A673 (cell line): ENCODE measurements at regions not wholly inside any gene's neighbourhood (a gene's known extent, or its start where the extent isn't known, plus 50 kb on each side); places are given as distances from the start of the nearest gene placed in this dataset.

ENCODE experiments used
- BruUV-seq: library from RNA; stranded (reverse); fragments of 400-500 nt; replicated peaks from 2 replicates; lab custom pipeline; 2021; lab: Mats Ljungman, UMichigan
- CTCF ChIA-PET: fragments of 300-600 bp; sonication (Branson Sonifier 250); formaldehyde crosslinking; loops from one replicate; lab custom pipeline; 2022; ENCODE audit warnings: antibody characterized with exemption; lab: Charles Lee
- POLR2A ChIA-PET: fragments of 300-600 bp; sonication (Branson Sonifier 250); formaldehyde crosslinking; loops from one replicate; lab custom pipeline; 2022; ENCODE audit warnings: antibody characterized with exemption; ENCODE audit not compliant: low non-redundant PET; lab: Charles Lee
- DNase-seq: peaks from one replicate; pipeline ENCODE4 v3.0.0-alpha.2; 2015; ENCODE audit warnings: low spot score
- H3K27ac ChIP-seq: fragments of 200-600 bp; sonication (generic); 2 replicates; pipeline ENCODE4 v1.5.1; 2016; ENCODE audit warnings: mixed run types, low read depth, mild to moderate bottlenecking, mixed read lengths, antibody characterized with exemption, low read length; ENCODE audit not compliant: poor library complexity, severe bottlenecking
- H3K27me3 ChIP-seq: fragments of 200-600 bp; sonication (generic); replicated peaks from 2 replicates; pipeline ENCODE4 v1.6.1; 2017; ENCODE audit warnings: mixed run types, low read depth, mild to moderate bottlenecking, mixed read lengths, antibody characterized with exemption, low read length; ENCODE audit not compliant: insufficient read depth, poor library complexity
- H3K36me3 ChIP-seq: fragments of 200-600 bp; sonication (generic); 2 replicates; pipeline ENCODE4 v1.6.1; 2016; ENCODE audit warnings: mixed run types, mild to moderate bottlenecking, mixed read lengths, antibody characterized with exemption, low read length; ENCODE audit not compliant: insufficient read depth, poor library complexity, severe bottlenecking
- H3K4me1 ChIP-seq: fragments of 200-600 bp; sonication (generic); 2 replicates; pipeline ENCODE4 v1.6.1; 2017; ENCODE audit warnings: mixed run types, mild to moderate bottlenecking, mixed read lengths, antibody characterized with exemption, low read length; ENCODE audit not compliant: insufficient read depth, poor library complexity, severe bottlenecking
- H3K4me3 ChIP-seq: fragments of 200-600 bp; sonication (generic); 2 replicates; pipeline ENCODE4 v1.5.1; 2016; ENCODE audit warnings: low read depth, mixed run types, mild to moderate bottlenecking, mixed read lengths, low read length; ENCODE audit not compliant: poor library complexity, severe bottlenecking
- H3K9me3 ChIP-seq: fragments of 200-600 bp; sonication (generic); 2 replicates; pipeline ENCODE4 v1.6.1; 2016; ENCODE audit warnings: mixed run types, low read depth, mild to moderate bottlenecking, mixed read lengths, antibody characterized with exemption, low read length; ENCODE audit not compliant: poor library complexity, severe bottlenecking
- CTCF ChIP-seq: fragments of 300-800, 200-600 bp; sonication (generic); conservative IDR thresholded peaks from 2 replicates; pipeline ENCODE4 v1.5.1; 2017; ENCODE audit warnings: low read depth, mild to moderate bottlenecking, antibody characterized with exemption, low read length, moderate library complexity, mixed read lengths
- EZH2 ChIP-seq: fragments of 200-600 bp; sonication (generic); IDR thresholded peaks from 2 replicates; pipeline ENCODE4 v1.6.1; 2017; ENCODE audit warnings: borderline replicate concordance, low read depth, mild to moderate bottlenecking, mixed read lengths, antibody characterized with exemption, low read length; ENCODE audit not compliant: poor library complexity, severe bottlenecking
- intact Hi-C: fragments of 100-400 bp; cut with micrococcal nuclease; formaldehyde crosslinking; loops from one replicate; pipeline ENCODE4 v1.10.0; 2022; ENCODE audit not compliant: unreplicated experiment

- Histone ChIP-seq H3K4me3 (no peak overlapping the region), H3K4me1 (no peaks in the 10 kb centered on the region), H3K9me3 (no peaks in the 10 kb centered on the region), H3K36me3 (no peaks in the 10 kb centered on the region), H3K27me3 (no peaks in the 10 kb centered on the region), H3K27ac (no peak overlapping the region)
- TF ChIP-seq CTCF: no peak
- no peak for TF ChIP-seq EZH2
- no TSS peak for BruUV-seq
- DNase-seq: no peak
- POLR2A ChIA-PET: no interaction called here
- intact Hi-C loops: no loop called here
- CTCF ChIA-PET: no interaction called here
Observed at GRCh38 chr12:125509195-125509594, 444.0 kb downstream of the AACS start.

GRCh38 chr12:125512541-125513298 is 447.5 kb downstream of the AACS start:
- H3K27ac ChIP-seq: no peak overlapping the region
- H3K4me1 ChIP-seq: no peaks in the 10 kb centered on the region
- POLR2A ChIA-PET: no interaction called here
- no peaks in the 10 kb centered on the region for H3K27me3 ChIP-seq
- no peak overlapping the region for H3K4me3 ChIP-seq
- TF ChIP-seq EZH2 (no peak), CTCF (no peak)
- intact Hi-C loops: no loop called here
- H3K9me3 ChIP-seq: no peaks in the 10 kb centered on the region
- no peak for DNase-seq
- no peaks in the 10 kb centered on the region for H3K36me3 ChIP-seq
- BruUV-seq: no TSS peak
- CTCF ChIA-PET: no interaction called here

GRCh38 chr12:125515887-125516286 is 450.7 kb downstream of the AACS start:
- no TSS peak for BruUV-seq
- ChIA-PET CTCF (no interaction called here), POLR2A (no interaction called here)
- Histone ChIP-seq H3K9me3 (no peaks in the 10 kb centered on the region), H3K27ac (no peak overlapping the region), H3K4me3 (no peak overlapping the region), H3K27me3 (no peaks in the 10 kb centered on the region), H3K4me1 (no peaks in the 10 kb centered on the region), H3K36me3 (no peaks in the 10 kb centered on the region)
- TF ChIP-seq CTCF (no peak), EZH2 (no peak)
- no peak for DNase-seq
- intact Hi-C loops: no loop called here
